ENCODE measurements at regions not wholly inside any gene's neighbourhood (a gene's known extent, or its start where the extent isn't known, plus 50 kb on each side); places are given as distances from the start of the nearest gene placed in this dataset.

- no peak for DNase-seq
These were observed 209.7 kb upstream of the KLF4 start for GRCh38 chr9:107699231-107699630.

- DNase-seq = no peak
These were observed 209.2 kb upstream of the KLF4 start for GRCh38 chr9:107698779-107699178.

- no peak for DNase-seq
These were observed 206.7 kb upstream of the KLF4 start for GRCh38 chr9:107696302-107696701.

- no peak for DNase-seq
These were observed 204.8 kb upstream of the KLF4 start for GRCh38 chr9:107694390-107694789.

- DNase-seq = peak; percentile 44
These were observed 204.2 kb upstream of the KLF4 start for GRCh38 chr9:107693625-107694326.

GRCh38 chr9:107691664-107692063 is 202.1 kb upstream of the KLF4 start:
- no peak for DNase-seq

- DNase-seq = no peak
These were observed 200.5 kb upstream of the KLF4 start for GRCh38 chr9:107690021-107690420.

- no peak for DNase-seq
These were observed 199.2 kb upstream of the KLF4 start for GRCh38 chr9:107688728-107689127.

- peak; percentile 49 for DNase-seq
These were observed 196.3 kb upstream of the KLF4 start for GRCh38 chr9:107685901-107686300.

- no peak for DNase-seq
These were observed 195.8 kb upstream of the KLF4 start for GRCh38 chr9:107685376-107685775.

- no peak for DNase-seq
These were observed 194.7 kb upstream of the KLF4 start for GRCh38 chr9:107684224-107684623.

GRCh38 chr9:107683566-107683965 is 194.0 kb upstream of the KLF4 start:
- no peak for DNase-seq

- no peak for DNase-seq
These were observed 192.4 kb upstream of the KLF4 start for GRCh38 chr9:107681988-107682387.

- no peak for DNase-seq
These were observed 186.0 kb upstream of the KLF4 start for GRCh38 chr9:107675351-107676259.

GRCh38 chr9:107674721-107675277 is 185.2 kb upstream of the KLF4 start:
- no peak for DNase-seq

- DNase-seq = no peak
These were observed 184.5 kb upstream of the KLF4 start for GRCh38 chr9:107673861-107674720.

GRCh38 chr9:107671588-107671987 is 182.0 kb upstream of the KLF4 start:
- DNase-seq = no peak

GRCh38 chr9:107669422-107669821 is 179.9 kb upstream of the KLF4 start:
- DNase-seq = no peak

GRCh38 chr9:107667231-107668070 is 177.9 kb upstream of the KLF4 start:
- no peak for DNase-seq

GRCh38 chr9:107665057-107665456 is 175.5 kb upstream of the KLF4 start:
- no peak for DNase-seq

GRCh38 chr9:107660976-107661375 is 171.4 kb upstream of the KLF4 start:
- DNase-seq = no peak

- DNase-seq = no peak
These were observed 163.8 kb upstream of the KLF4 start for GRCh38 chr9:107653263-107653821.
